OCI-LY7 (cell line): ENCODE measurements at regions not wholly inside any gene's neighbourhood (a gene's known extent, or its start where the extent isn't known, plus 50 kb on each side); places are given as distances from the start of the nearest gene placed in this dataset.

Experiments
- EZH2phosphoT487 ChIP-seq: fragments of 200-600 bp; sonication (generic); IDR thresholded peaks from 2 replicates; pipeline ENCODE4 v1.6.1; 2018; ENCODE audit warnings: low read depth, borderline replicate concordance, mild to moderate bottlenecking, mixed run types, antibody characterized with exemption, low read length, moderate library complexity, mixed read lengths
- TF ChIP-seq, protein P1 (sequence below): fragments of 200-600 bp; sonication (generic); conservative IDR thresholded peaks from 2 replicates; pipeline ENCODE4 v1.5.1; 2014; ENCODE audit warnings: mild to moderate bottlenecking, antibody characterized with exemption, low read length, moderate library complexity, mixed read lengths

DNA sequence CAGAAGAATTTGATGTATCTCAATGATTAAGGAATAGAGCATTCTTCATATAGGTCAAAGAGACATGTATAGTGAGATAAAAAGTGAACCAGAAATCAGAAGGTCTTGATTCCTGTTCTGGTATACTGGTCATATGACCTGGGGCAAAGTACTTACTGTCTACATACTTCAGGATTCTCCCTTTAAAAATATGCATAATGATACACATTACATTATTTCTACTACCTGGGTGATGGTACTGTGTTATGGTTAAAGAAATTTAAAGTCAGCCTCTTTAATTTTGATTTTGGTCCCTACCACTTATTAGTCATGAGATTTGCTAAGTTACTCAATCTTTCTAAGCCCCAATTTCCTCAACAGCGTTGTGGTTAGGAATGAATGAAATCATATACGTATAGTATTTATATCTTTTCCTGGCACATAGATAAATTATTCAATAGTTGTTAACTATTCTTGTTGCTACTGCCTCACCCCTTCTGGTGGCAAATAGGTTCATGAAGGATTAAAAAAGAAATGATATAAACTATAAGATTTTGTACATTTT, 984.1 kb downstream of the TLE4 start:
- TF ChIP-seq, protein P1, sequence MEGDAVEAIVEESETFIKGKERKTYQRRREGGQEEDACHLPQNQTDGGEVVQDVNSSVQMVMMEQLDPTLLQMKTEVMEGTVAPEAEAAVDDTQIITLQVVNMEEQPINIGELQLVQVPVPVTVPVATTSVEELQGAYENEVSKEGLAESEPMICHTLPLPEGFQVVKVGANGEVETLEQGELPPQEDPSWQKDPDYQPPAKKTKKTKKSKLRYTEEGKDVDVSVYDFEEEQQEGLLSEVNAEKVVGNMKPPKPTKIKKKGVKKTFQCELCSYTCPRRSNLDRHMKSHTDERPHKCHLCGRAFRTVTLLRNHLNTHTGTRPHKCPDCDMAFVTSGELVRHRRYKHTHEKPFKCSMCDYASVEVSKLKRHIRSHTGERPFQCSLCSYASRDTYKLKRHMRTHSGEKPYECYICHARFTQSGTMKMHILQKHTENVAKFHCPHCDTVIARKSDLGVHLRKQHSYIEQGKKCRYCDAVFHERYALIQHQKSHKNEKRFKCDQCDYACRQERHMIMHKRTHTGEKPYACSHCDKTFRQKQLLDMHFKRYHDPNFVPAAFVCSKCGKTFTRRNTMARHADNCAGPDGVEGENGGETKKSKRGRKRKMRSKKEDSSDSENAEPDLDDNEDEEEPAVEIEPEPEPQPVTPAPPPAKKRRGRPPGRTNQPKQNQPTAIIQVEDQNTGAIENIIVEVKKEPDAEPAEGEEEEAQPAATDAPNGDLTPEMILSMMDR, result no peak
- TF ChIP-seq EZH2phosphoT487, result no peak
